ENCODE measurements at regions not wholly inside any gene's neighbourhood (a gene's known extent, or its start where the extent isn't known, plus 50 kb on each side); places are given as distances from the start of the nearest gene placed in this dataset.

DNA sequence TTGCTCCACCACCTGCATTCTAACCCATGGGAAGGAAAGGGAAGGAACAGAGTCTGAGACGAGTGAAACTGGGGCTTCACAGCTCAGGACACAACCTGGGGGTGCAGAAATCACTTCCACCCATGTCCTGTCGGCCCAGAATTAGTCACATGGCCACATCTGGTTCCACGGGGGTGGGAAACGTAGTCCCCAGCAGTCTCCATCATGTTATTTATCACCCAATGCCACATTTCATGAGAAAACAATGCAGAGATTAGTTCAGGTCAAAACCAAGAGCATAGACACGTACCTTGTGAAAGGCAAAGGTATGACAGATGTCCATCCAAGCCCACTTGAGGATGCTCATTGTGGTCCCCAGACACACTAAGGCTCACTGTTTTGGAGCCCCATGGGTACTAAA is 125.1 kb downstream of the MED10 start:
- WGBS, 2 donors, result 45 to 58% methylated on average over 5 of the region's 5 CpGs
- no peaks in the 10 kb centered on the region for H3K9me3 ChIP-seq
- H3K4me1 ChIP-seq, result no peaks in the 10 kb centered on the region
- TF ChIP-seq, protein P1, sequence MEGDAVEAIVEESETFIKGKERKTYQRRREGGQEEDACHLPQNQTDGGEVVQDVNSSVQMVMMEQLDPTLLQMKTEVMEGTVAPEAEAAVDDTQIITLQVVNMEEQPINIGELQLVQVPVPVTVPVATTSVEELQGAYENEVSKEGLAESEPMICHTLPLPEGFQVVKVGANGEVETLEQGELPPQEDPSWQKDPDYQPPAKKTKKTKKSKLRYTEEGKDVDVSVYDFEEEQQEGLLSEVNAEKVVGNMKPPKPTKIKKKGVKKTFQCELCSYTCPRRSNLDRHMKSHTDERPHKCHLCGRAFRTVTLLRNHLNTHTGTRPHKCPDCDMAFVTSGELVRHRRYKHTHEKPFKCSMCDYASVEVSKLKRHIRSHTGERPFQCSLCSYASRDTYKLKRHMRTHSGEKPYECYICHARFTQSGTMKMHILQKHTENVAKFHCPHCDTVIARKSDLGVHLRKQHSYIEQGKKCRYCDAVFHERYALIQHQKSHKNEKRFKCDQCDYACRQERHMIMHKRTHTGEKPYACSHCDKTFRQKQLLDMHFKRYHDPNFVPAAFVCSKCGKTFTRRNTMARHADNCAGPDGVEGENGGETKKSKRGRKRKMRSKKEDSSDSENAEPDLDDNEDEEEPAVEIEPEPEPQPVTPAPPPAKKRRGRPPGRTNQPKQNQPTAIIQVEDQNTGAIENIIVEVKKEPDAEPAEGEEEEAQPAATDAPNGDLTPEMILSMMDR (IDR thresholded peaks at IDR 0.05), result no peak
- H3K36me3 ChIP-seq, result no peaks in the 10 kb centered on the region
- FAIRE-seq, result no peak
- intact Hi-C loops (cut with DNase I), result no loop called here
- no peak overlapping the region for H3K27ac ChIP-seq
- no peak for ATAC-seq
- no peak overlapping the region for H3K4me3 ChIP-seq
- no peaks in the 10 kb centered on the region for H3K27me3 ChIP-seq
- no peak for DNase-seq

DNA sequence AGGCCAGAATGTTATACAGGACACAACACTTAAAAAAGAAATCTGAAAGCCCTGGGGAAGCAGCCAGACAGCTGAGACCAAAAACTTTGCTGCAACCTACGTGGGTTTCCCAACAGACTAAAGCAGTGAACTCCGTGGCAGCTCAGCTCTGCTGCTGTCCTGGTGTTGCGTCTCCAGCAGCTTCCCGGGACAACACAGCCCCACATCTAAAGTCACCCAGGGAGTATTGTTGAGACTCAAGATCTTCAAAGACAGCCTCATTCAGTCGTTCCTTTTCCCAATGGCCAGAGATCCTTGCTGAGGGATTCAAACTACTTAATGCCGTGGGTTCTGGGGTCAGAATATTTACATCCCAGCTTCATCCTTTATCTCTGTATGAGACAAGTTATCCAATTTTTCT is 125.8 kb downstream of the MED10 start:
- Histone ChIP-seq H3K27me3 (no peaks in the 10 kb centered on the region), H3K4me1 (no peaks in the 10 kb centered on the region), H3K9me3 (no peaks in the 10 kb centered on the region), H3K4me3 (no peak overlapping the region), H3K36me3 (no peaks in the 10 kb centered on the region), H3K27ac (no peak overlapping the region)
- 58 to 71% methylated on average over 6 of the region's 6 CpGs for WGBS, 2 donors
- no peak for FAIRE-seq
- DNase-seq, result no peak
- TF ChIP-seq, protein P1 (IDR thresholded peaks at IDR 0.05), result no peak
- intact Hi-C loops (cut with DNase I), result no loop called here
- ATAC-seq, result no peak

DNA sequence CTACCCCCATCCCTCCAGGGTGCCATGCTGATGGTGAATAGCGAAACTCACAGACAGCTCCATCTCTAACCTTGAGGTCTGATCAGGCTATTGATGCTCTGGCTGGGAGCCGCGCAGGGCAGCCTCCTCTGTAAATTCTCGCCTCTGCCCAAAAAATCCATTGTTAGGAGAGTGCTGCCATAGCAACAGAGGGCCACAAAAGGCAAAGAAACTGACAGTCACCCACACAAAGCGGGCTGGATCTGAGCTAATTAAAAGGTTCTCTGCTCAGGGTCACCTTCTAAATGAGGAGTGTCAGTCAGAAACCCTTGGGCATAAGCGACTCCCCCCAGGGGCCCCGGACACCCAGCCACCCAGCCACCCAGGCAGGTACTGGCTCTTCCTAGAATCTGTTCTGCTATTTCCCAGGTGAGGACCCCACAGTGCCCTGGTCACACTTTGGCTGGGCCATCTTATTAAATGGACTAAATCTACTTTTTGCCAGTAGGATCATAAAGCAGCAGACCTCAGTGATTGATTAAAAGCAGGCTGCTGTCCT is 126.7 kb downstream of the MED10 start:
- Histone ChIP-seq H3K4me3 (no peak overlapping the region), H3K9me3 (no peaks in the 10 kb centered on the region), H3K27ac (no peak overlapping the region), H3K36me3 (no peaks in the 10 kb centered on the region), H3K27me3 (no peaks in the 10 kb centered on the region), H3K4me1 (no peaks in the 10 kb centered on the region)
- ATAC-seq, result no peak
- 42 to 44% methylated on average over 7 of the region's 7 CpGs for WGBS, 2 donors
- no peak for DNase-seq
- FAIRE-seq, result no peak
- TF ChIP-seq, protein P1 (IDR thresholded peaks at IDR 0.05), result no peak
- intact Hi-C loops (cut with DNase I), result no loop called here

DNA sequence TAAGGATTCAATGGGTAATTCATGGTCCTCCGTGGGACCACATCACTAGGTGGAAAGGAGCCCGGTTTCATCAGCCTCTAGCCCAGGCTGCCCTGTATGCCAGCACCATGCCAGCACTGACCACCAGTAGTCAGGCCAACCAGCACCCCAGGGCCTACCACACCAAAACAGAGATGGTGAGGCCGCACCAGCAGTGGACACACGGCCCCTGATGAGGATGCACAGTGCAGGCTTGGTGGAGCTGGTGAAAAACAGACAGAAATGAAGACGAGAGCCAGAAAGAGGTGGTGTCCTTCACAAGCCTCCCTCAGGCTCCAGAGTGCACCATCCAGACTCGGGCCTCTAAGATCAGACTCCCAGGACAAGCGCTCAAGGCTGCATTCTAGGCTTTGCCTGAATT is 128.2 kb downstream of the MED10 start:
- TF ChIP-seq, protein P1 (IDR thresholded peaks at IDR 0.05), result no peak
- Histone ChIP-seq H3K9me3 (no peaks in the 10 kb centered on the region), H3K4me3 (no peak overlapping the region), H3K36me3 (no peaks in the 10 kb centered on the region), H3K27me3 (no peaks in the 10 kb centered on the region), H3K27ac (no peak overlapping the region), H3K4me1 (no peaks in the 10 kb centered on the region)
- FAIRE-seq, result no peak
- WGBS, 2 donors, result 71 to 86% methylated on average over 7 of the region's 7 CpGs
- intact Hi-C loops (cut with DNase I), result no loop called here
- ATAC-seq, result no peak
- DNase-seq, result no peak

DNA sequence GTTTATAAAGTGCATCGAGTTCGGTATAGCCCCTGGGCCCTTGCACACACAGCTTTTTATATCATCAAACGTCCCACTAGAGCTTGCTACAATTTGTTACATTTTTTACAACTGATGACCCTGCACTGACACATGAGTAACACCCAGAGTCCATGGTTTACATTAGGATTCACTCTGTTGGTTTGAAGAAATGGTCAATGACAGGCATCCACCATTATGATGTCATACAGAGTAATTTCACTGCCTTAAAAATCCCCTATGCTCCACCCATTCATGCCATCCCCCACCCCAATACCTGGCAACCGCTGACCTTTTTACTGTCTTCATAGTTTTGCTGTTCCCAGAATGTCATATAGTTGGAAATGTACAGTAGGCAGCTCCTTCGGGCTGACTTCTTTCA is 130.2 kb downstream of the MED10 start:
- intact Hi-C loops (cut with DNase I), result no loop called here
- no peaks in the 10 kb centered on the region for H3K36me3 ChIP-seq
- H3K27ac ChIP-seq, result no peak overlapping the region
- no peak for ATAC-seq
- DNase-seq, result no peak
- no peaks in the 10 kb centered on the region for H3K4me1 ChIP-seq
- FAIRE-seq, result no peak
- no peaks in the 10 kb centered on the region for H3K27me3 ChIP-seq
- TF ChIP-seq, protein P1 (IDR thresholded peaks at IDR 0.05), result no peak
- H3K9me3 ChIP-seq, result no peaks in the 10 kb centered on the region
- WGBS, 2 donors, result 67 to 78% methylated on average over 5 of the region's 5 CpGs
- no peak overlapping the region for H3K4me3 ChIP-seq
